ENCODE measurements at regions not wholly inside any gene's neighbourhood (a gene's known extent, or its start where the extent isn't known, plus 50 kb on each side); places are given as distances from the start of the nearest gene placed in this dataset.

DNA sequence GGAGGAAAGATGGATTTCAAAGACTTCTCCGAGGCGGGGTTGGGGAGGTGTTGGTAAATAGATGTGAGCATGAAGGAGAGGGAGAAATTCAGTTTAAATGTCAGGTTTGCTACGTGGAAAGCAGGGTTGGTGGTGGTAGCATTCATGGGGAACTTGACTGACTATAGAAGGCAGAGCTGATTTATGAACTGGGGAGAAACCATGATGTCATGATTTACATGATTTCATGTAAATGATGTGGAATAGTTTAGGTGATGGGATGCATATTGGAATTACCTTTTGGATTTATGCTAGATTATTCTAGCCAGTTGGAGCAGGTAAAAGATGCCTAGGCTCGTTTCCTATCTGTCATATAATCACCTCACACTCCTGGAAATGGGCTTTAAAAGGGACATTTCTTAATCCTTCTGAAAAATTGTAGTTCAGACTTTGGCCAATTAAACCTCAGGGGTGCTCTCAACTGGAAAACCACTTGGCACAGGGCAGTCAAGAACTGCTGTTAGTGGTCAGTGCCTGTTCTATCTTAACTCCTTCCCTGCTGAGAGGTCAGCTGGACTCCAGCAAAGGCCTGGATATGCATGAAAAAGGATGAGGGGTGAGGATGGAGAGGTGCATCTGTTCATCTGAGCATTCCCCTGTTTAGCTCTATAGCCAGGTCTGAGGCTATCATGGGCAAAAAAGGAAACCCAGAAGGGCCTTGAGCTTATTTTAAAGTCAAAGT is 50.1 kb upstream of the BASP1 start:
- Mint-ChIP-seq H3K27me3 (no peaks in the 10 kb centered on the region), H3K4me1 (no peaks in the 10 kb centered on the region), H3K9me3 (no peaks in the 10 kb centered on the region), H3K4me3 (no peak overlapping the region), H3K27ac (no peak overlapping the region), H3K36me3 (no peaks in the 10 kb centered on the region)
- CTCF ChIA-PET: no interaction called here
- no peak for DNase-seq

All from activated naive CD4-positive, alpha-beta T cell treated with anti-CD3 and anti-CD28 coated beads, Interleukin-2, amount 10 ng/mL, durations not matched to agents 7 days and 5 days (primary cell).